ENCODE measurements at regions not wholly inside any gene's neighbourhood (a gene's known extent, or its start where the extent isn't known, plus 50 kb on each side); places are given as distances from the start of the nearest gene placed in this dataset.

DNA sequence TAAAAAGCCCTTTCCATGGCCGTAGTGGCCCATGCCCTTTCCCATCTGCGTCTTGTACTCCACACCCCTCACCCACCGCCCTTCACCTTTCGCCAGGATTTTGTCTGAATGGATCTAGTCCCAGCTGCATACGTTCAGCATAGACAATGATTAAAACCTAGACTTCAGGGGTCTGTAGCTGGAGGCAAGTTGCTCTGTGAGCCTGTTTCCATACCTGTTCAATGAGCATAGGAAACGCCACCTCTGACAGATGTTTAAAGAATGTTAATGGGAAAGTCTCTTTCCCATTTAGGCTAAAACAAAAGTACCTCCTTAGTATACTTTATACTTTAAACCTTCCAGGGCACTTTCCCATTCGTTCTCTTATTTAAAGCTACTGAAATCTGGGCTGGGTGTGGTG, 105.7 kb downstream of the SPRY4 start:
- Histone ChIP-seq H3K4me2 (ENCODE audit: low read length) (no peak overlapping the region), H3K36me3 (replicated peaks; ENCODE audit: low read depth, low read length) (no peaks in the 10 kb centered on the region), H3K4me3 (ENCODE audit: low read length) (no peak overlapping the region), H2AFZ (ENCODE audit: low read depth, low read length) (no peak overlapping the region), H3K27me3 (ENCODE audit: low read depth, low read length) (no peaks in the 10 kb centered on the region), H3K79me2 (ENCODE audit: low read length) (no peaks in the 10 kb centered on the region), H3K4me1 (ENCODE audit: low read length) (peaks cover 24% of the 10 kb centered on the region), H4K20me1 (ENCODE audit: insufficient read depth, low read length) (no peaks in the 10 kb centered on the region), H3K27ac (ENCODE audit: low read length) (no peak overlapping the region), H3K9ac (ENCODE audit: low read length) (no peak overlapping the region), H3K9me3 (ENCODE audit: insufficient read depth, low read length) (no peaks in the 10 kb centered on the region)
- TF ChIP-seq, protein P1, sequence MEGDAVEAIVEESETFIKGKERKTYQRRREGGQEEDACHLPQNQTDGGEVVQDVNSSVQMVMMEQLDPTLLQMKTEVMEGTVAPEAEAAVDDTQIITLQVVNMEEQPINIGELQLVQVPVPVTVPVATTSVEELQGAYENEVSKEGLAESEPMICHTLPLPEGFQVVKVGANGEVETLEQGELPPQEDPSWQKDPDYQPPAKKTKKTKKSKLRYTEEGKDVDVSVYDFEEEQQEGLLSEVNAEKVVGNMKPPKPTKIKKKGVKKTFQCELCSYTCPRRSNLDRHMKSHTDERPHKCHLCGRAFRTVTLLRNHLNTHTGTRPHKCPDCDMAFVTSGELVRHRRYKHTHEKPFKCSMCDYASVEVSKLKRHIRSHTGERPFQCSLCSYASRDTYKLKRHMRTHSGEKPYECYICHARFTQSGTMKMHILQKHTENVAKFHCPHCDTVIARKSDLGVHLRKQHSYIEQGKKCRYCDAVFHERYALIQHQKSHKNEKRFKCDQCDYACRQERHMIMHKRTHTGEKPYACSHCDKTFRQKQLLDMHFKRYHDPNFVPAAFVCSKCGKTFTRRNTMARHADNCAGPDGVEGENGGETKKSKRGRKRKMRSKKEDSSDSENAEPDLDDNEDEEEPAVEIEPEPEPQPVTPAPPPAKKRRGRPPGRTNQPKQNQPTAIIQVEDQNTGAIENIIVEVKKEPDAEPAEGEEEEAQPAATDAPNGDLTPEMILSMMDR (IDR thresholded peaks at IDR 0.05; ENCODE audit: low read depth, low read length), result no peak
- TF ChIP-seq EZH2phosphoT487 (IDR thresholded peaks at IDR 0.05; ENCODE audit: low read depth), result no peak

DNA sequence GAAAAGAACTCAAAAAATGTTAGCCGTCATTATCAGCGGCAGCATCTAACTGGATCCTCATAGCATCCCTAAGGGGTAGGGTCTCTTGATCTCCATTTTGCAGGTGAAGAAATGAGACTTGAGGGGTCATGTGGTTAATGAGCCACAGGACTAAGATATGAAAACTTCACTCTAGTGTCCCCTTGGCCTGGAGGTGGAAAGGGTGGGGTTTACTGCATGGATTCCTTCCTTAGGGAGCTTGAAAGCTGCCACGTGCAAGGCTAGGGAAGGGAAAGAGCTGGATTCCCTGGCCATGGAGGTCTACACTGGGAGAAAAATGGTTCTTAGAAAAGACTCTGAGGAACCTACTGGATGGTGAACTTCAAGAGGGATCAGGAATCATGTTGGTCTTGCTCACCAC, 107.9 kb downstream of the SPRY4 start:
- TF ChIP-seq, protein P1 (IDR thresholded peaks at IDR 0.05; ENCODE audit: low read depth, low read length), result no peak
- TF ChIP-seq EZH2phosphoT487 (IDR thresholded peaks at IDR 0.05; ENCODE audit: low read depth), result no peak
- Histone ChIP-seq H3K79me2 (ENCODE audit: low read length) (no peaks in the 10 kb centered on the region), H4K20me1 (ENCODE audit: insufficient read depth, low read length) (no peaks in the 10 kb centered on the region), H3K27me3 (ENCODE audit: low read depth, low read length) (no peaks in the 10 kb centered on the region), H3K9me3 (ENCODE audit: insufficient read depth, low read length) (no peaks in the 10 kb centered on the region), H3K27ac (ENCODE audit: low read length) (no peak overlapping the region), H3K9ac (ENCODE audit: low read length) (no peak overlapping the region), H3K4me2 (ENCODE audit: low read length) (no peak overlapping the region), H3K36me3 (replicated peaks; ENCODE audit: low read depth, low read length) (no peaks in the 10 kb centered on the region), H2AFZ (ENCODE audit: low read depth, low read length) (no peak overlapping the region), H3K4me3 (ENCODE audit: low read length) (no peak overlapping the region), H3K4me1 (ENCODE audit: low read length) (peaks cover 2% of the 10 kb centered on the region)

- no peaks in the 10 kb centered on the region for H3K79me2 ChIP-seq (ENCODE audit: low read length)
- H3K36me3 ChIP-seq (replicated peaks; ENCODE audit: low read depth, low read length), result no peaks in the 10 kb centered on the region
- H3K4me3 ChIP-seq (ENCODE audit: low read length), result no peak overlapping the region
- no peak overlapping the region for H2AFZ ChIP-seq (ENCODE audit: low read depth, low read length)
- no peak overlapping the region for H3K27ac ChIP-seq (ENCODE audit: low read length)
- H4K20me1 ChIP-seq (ENCODE audit: insufficient read depth, low read length), result no peaks in the 10 kb centered on the region
- H3K9ac ChIP-seq (ENCODE audit: low read length), result no peak overlapping the region
- TF ChIP-seq EZH2phosphoT487 (IDR thresholded peaks at IDR 0.05; ENCODE audit: low read depth), result no peak
- TF ChIP-seq, protein P1 (IDR thresholded peaks at IDR 0.05; ENCODE audit: low read depth, low read length), result no peak
- no peak overlapping the region for H3K4me2 ChIP-seq (ENCODE audit: low read length)
- no peaks in the 10 kb centered on the region for H3K4me1 ChIP-seq (ENCODE audit: low read length)
- H3K9me3 ChIP-seq (ENCODE audit: insufficient read depth, low read length), result no peaks in the 10 kb centered on the region
- H3K27me3 ChIP-seq (ENCODE audit: low read depth, low read length), result no peaks in the 10 kb centered on the region
Measured at GRCh38 chr5:142215915-142216681, 107.5 kb downstream of the NDFIP1 start.

GRCh38 chr5:142213077-142213476, 104.5 kb downstream of the NDFIP1 start:
- H3K4me2 ChIP-seq (ENCODE audit: low read length), result no peak overlapping the region
- no peak overlapping the region for H2AFZ ChIP-seq (ENCODE audit: low read depth, low read length)
- H3K27ac ChIP-seq (ENCODE audit: low read length), result no peak overlapping the region
- H3K4me1 ChIP-seq (ENCODE audit: low read length), result no peaks in the 10 kb centered on the region
- no peaks in the 10 kb centered on the region for H3K79me2 ChIP-seq (ENCODE audit: low read length)
- no peak overlapping the region for H3K9ac ChIP-seq (ENCODE audit: low read length)
- no peak overlapping the region for H3K4me3 ChIP-seq (ENCODE audit: low read length)
- H3K9me3 ChIP-seq (ENCODE audit: insufficient read depth, low read length), result no peaks in the 10 kb centered on the region
- 0 out of 2 replicates have a peak, but pooled peaks cover 6% of the 10 kb centered on the region for H3K27me3 ChIP-seq (ENCODE audit: low read depth, low read length)
- H4K20me1 ChIP-seq (ENCODE audit: insufficient read depth, low read length), result no peaks in the 10 kb centered on the region
- TF ChIP-seq, protein P1 (IDR thresholded peaks at IDR 0.05; ENCODE audit: low read depth, low read length), result no peak
- no peak for TF ChIP-seq EZH2phosphoT487 (IDR thresholded peaks at IDR 0.05; ENCODE audit: low read depth)
- no peaks in the 10 kb centered on the region for H3K36me3 ChIP-seq (replicated peaks; ENCODE audit: low read depth, low read length)

All from OCI-LY3 (cell line).